ENCODE measurements at regions not wholly inside any gene's neighbourhood (a gene's known extent, or its start where the extent isn't known, plus 50 kb on each side); places are given as distances from the start of the nearest gene placed in this dataset.

- TF ChIP-seq, protein P1, sequence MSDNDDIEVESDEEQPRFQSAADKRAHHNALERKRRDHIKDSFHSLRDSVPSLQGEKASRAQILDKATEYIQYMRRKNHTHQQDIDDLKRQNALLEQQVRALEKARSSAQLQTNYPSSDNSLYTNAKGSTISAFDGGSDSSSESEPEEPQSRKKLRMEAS (IDR thresholded peaks at IDR 0.05; ENCODE audit: insufficient read depth, insufficient read length) = no peak
- no peak for TF ChIP-seq GATA2 (IDR thresholded peaks at IDR 0.05; ENCODE audit: insufficient read depth, insufficient read length, low read depth, low read length)
- TF ChIP-seq, protein P2, sequence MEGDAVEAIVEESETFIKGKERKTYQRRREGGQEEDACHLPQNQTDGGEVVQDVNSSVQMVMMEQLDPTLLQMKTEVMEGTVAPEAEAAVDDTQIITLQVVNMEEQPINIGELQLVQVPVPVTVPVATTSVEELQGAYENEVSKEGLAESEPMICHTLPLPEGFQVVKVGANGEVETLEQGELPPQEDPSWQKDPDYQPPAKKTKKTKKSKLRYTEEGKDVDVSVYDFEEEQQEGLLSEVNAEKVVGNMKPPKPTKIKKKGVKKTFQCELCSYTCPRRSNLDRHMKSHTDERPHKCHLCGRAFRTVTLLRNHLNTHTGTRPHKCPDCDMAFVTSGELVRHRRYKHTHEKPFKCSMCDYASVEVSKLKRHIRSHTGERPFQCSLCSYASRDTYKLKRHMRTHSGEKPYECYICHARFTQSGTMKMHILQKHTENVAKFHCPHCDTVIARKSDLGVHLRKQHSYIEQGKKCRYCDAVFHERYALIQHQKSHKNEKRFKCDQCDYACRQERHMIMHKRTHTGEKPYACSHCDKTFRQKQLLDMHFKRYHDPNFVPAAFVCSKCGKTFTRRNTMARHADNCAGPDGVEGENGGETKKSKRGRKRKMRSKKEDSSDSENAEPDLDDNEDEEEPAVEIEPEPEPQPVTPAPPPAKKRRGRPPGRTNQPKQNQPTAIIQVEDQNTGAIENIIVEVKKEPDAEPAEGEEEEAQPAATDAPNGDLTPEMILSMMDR (IDR thresholded peaks at IDR 0.05; ENCODE audit: extremely low read depth in 1 of 2, insufficient read depth in 1 of 2, low read depth in 1 of 2, low read length in 2 of 2) = no peak
- no peak for TF ChIP-seq POLR2A (IDR thresholded peaks at IDR 0.05; ENCODE audit: low read depth, low read length)
- TF ChIP-seq POLR2AphosphoS5 (IDR thresholded peaks at IDR 0.05; ENCODE audit: insufficient read depth, low read depth, low read length) = no peak
- no peak for TF ChIP-seq EZH2 (IDR thresholded peaks at IDR 0.05; ENCODE audit: borderline replicate concordance, low read depth, low read length, severe bottlenecking)
- no peak for TF ChIP-seq JUN (IDR thresholded peaks at IDR 0.05; ENCODE audit: borderline replicate concordance, insufficient read depth, insufficient read length, low read depth)
Observed at GRCh38 chr17:72492494-72492893, 371.7 kb downstream of the SOX9 start.
